ENCODE measurements at regions not wholly inside any gene's neighbourhood (a gene's known extent, or its start where the extent isn't known, plus 50 kb on each side); places are given as distances from the start of the nearest gene placed in this dataset.

GRCh38 chr4:53908661-53909078, 155.7 kb downstream of the CHIC2 start:
- peak overlapping the region; percentile 35 for H3K4me3 ChIP-seq (ENCODE audit: low read depth, low read length)

DNA sequence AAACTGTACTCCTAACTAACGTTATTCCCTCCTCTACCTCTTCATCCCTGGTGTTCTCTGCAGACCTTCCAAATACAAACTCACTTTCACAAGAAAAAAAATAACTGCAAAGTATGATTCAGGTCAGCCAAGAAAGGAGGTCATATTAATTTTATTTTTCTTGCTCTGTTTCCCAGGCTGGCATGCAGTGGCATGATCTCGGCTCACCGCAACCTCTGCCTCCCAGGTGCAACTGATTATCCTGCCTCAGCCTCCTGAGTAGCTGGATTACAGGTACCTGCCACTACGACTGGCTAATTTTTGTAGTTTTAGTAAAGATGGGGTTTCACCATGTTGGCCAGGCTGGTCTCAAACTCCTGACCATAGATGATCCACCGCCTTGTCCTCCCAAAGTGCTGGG, 156.6 kb downstream of the CHIC2 start:
- no peak overlapping the region for H3K4me3 ChIP-seq (ENCODE audit: low read depth, low read length)
- TF ChIP-seq CTCF (IDR thresholded peaks at IDR 0.05; ENCODE audit: low read depth, low read length) = no peak

More at GRCh38 chr4:53908661-53909078, 155.7 kb downstream of the CHIC2 start:
- TF ChIP-seq CTCF (IDR thresholded peaks at IDR 0.05; ENCODE audit: low read depth, low read length) = peak; percentile 61

- H3K4me3 ChIP-seq (ENCODE audit: low read depth, low read length) = peak overlapping the region; percentile 57
- TF ChIP-seq CTCF (IDR thresholded peaks at IDR 0.05; ENCODE audit: low read depth, low read length) = no peak
Measured at GRCh38 chr4:53906606-53907190, 157.7 kb downstream of the CHIC2 start.

- no peak for TF ChIP-seq CTCF (IDR thresholded peaks at IDR 0.05; ENCODE audit: low read depth, low read length)
- peak overlapping the region; percentile 57 for H3K4me3 ChIP-seq (ENCODE audit: low read depth, low read length)
Measured at GRCh38 chr4:53905941-53906377, 158.4 kb downstream of the CHIC2 start.

GRCh38 chr4:53905276-53905940, 159.0 kb downstream of the CHIC2 start:
- TF ChIP-seq CTCF (IDR thresholded peaks at IDR 0.05; ENCODE audit: low read depth, low read length) = no peak

GRCh38 chr4:53902786-53903185, 161.6 kb downstream of the CHIC2 start:
- H3K4me3 ChIP-seq (ENCODE audit: low read depth, low read length) = no peak overlapping the region
- TF ChIP-seq CTCF (IDR thresholded peaks at IDR 0.05; ENCODE audit: low read depth, low read length) = no peak

More at GRCh38 chr4:53905276-53905940, 159.0 kb downstream of the CHIC2 start:
- peak overlapping the region; percentile 57; the same call in 1 of the 2 replicates for H3K4me3 ChIP-seq (ENCODE audit: low read depth, low read length)

DNA sequence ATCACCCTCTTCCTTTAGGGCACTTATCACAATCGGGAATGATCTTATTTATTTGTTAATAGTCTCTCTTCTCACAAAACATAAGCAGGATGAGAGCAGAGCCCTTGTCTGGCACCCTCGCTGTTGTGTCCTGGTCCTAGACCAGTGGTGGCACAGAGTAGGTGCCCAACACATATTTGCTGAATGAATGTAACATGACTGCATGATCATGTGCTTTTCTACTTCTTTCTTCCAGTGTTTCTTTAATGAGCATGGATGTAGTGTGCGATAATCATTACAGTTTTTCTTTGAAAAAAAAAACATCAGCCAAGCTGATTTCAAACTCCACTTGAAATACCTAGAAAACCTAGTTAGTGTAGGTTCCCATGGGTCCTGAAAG, 164.1 kb downstream of the CHIC2 start:
- no peak for TF ChIP-seq CTCF (IDR thresholded peaks at IDR 0.05; ENCODE audit: low read depth, low read length)
- H3K4me3 ChIP-seq (ENCODE audit: low read depth, low read length) = no peak overlapping the region
